ENCODE measurements at regions not wholly inside any gene's neighbourhood (a gene's known extent, or its start where the extent isn't known, plus 50 kb on each side); places are given as distances from the start of the nearest gene placed in this dataset.

GRCh38 chr9:18073002-18073401, 401.0 kb upstream of the ADAMTSL1 start:
- no peak for TF ChIP-seq CTCF (conservative IDR thresholded peaks at IDR 0.05; ENCODE audit: low read depth, low read length)
- H3K4me3 ChIP-seq (ENCODE audit: low read length) = no peak overlapping the region
- no peak for DNase-seq (ENCODE audit: low read depth)

GRCh38 chr9:18074041-18074440, 399.9 kb upstream of the ADAMTSL1 start:
- TF ChIP-seq CTCF (conservative IDR thresholded peaks at IDR 0.05; ENCODE audit: low read depth, low read length) = no peak
- H3K4me3 ChIP-seq (ENCODE audit: low read length) = no peak overlapping the region
- DNase-seq (ENCODE audit: low read depth) = no peak

GRCh38 chr9:18075253-18075952, 398.6 kb upstream of the ADAMTSL1 start:
- no peak overlapping the region for H3K4me3 ChIP-seq (ENCODE audit: low read length)
- no peak for TF ChIP-seq CTCF (conservative IDR thresholded peaks at IDR 0.05; ENCODE audit: low read depth, low read length)
- no peak for DNase-seq (ENCODE audit: low read depth)

GRCh38 chr9:18077941-18078678, 395.8 kb upstream of the ADAMTSL1 start:
- no peak for TF ChIP-seq CTCF (conservative IDR thresholded peaks at IDR 0.05; ENCODE audit: low read depth, low read length)
- H3K4me3 ChIP-seq (ENCODE audit: low read length) = no peak overlapping the region
- no peak for DNase-seq (ENCODE audit: low read depth)

- no peak overlapping the region for H3K4me3 ChIP-seq (ENCODE audit: low read length)
- DNase-seq (ENCODE audit: low read depth) = no peak
- no peak for TF ChIP-seq CTCF (conservative IDR thresholded peaks at IDR 0.05; ENCODE audit: low read depth, low read length)
Observed at GRCh38 chr9:18092138-18092537, 381.8 kb upstream of the ADAMTSL1 start.

- TF ChIP-seq CTCF (conservative IDR thresholded peaks at IDR 0.05; ENCODE audit: low read depth, low read length) = no peak
- H3K4me3 ChIP-seq (ENCODE audit: low read length) = no peak overlapping the region
- DNase-seq (ENCODE audit: low read depth) = no peak
Observed at GRCh38 chr9:18106006-18106560, 367.9 kb upstream of the ADAMTSL1 start.

Measured in retinal pigment epithelial cell (primary cell).